ENCODE measurements at regions not wholly inside any gene's neighbourhood (a gene's known extent, or its start where the extent isn't known, plus 50 kb on each side); places are given as distances from the start of the nearest gene placed in this dataset.

GRCh38 chr1:98322966-98323365, 338.6 kb upstream of the SNX7 start:
- TF ChIP-seq SPI1 (IDR thresholded peaks at IDR 0.05; ENCODE audit: borderline replicate concordance, low read depth): no peak
- no peak for TF ChIP-seq CTCF (IDR thresholded peaks at IDR 0.05; ENCODE audit: insufficient read depth, low read length)
- TF ChIP-seq REST (IDR thresholded peaks at IDR 0.05; ENCODE audit: insufficient replicate concordance, low read depth): no peak
- TF ChIP-seq GABPA (IDR thresholded peaks at IDR 0.05; ENCODE audit: low read depth): no peak
- no peak for TF ChIP-seq POLR2AphosphoS5 (IDR thresholded peaks at IDR 0.05; ENCODE audit: low read depth)
- H3K4me3 ChIP-seq (replicated peaks; ENCODE audit: insufficient read depth, low read length): no peak overlapping the region
- no peak for DNase-seq (ENCODE audit: low read depth in 1 of 2, low spot score in 1 of 2)
- H3K27me3 ChIP-seq (ENCODE audit: insufficient read depth, poor library complexity, severe bottlenecking): no peaks in the 10 kb centered on the region
- H3K27ac ChIP-seq (replicated peaks): peak overlapping the region; percentile 43

GRCh38 chr1:98322086-98322485, 339.4 kb upstream of the SNX7 start:
- Histone ChIP-seq H3K27ac (replicated peaks) (no peak overlapping the region), H3K4me3 (replicated peaks; ENCODE audit: insufficient read depth, low read length) (no peak overlapping the region), H3K27me3 (ENCODE audit: insufficient read depth, poor library complexity, severe bottlenecking) (no peaks in the 10 kb centered on the region)
- no peak for DNase-seq (ENCODE audit: low read depth in 1 of 2, low spot score in 1 of 2)
- TF ChIP-seq SPI1 (IDR thresholded peaks at IDR 0.05; ENCODE audit: borderline replicate concordance, low read depth): no peak

- Histone ChIP-seq H3K27me3 (ENCODE audit: insufficient read depth, poor library complexity, severe bottlenecking) (no peaks in the 10 kb centered on the region), H3K27ac (replicated peaks) (no peak overlapping the region), H3K4me3 (replicated peaks; ENCODE audit: insufficient read depth, low read length) (no peak overlapping the region)
- TF ChIP-seq SPI1 (IDR thresholded peaks at IDR 0.05; ENCODE audit: borderline replicate concordance, low read depth) (no peak), REST (IDR thresholded peaks at IDR 0.05; ENCODE audit: insufficient replicate concordance, low read depth) (no peak), GABPA (IDR thresholded peaks at IDR 0.05; ENCODE audit: low read depth) (no peak), POLR2AphosphoS5 (IDR thresholded peaks at IDR 0.05; ENCODE audit: low read depth) (no peak), CTCF (IDR thresholded peaks at IDR 0.05; ENCODE audit: insufficient read depth, low read length) (no peak)
- DNase-seq (ENCODE audit: low read depth in 1 of 2, low spot score in 1 of 2): no peak
Measured at GRCh38 chr1:98321191-98321590, 340.3 kb upstream of the SNX7 start.

- TF ChIP-seq SPI1 (IDR thresholded peaks at IDR 0.05; ENCODE audit: borderline replicate concordance, low read depth) (no peak), CTCF (IDR thresholded peaks at IDR 0.05; ENCODE audit: insufficient read depth, low read length) (no peak), REST (IDR thresholded peaks at IDR 0.05; ENCODE audit: insufficient replicate concordance, low read depth) (no peak), POLR2AphosphoS5 (IDR thresholded peaks at IDR 0.05; ENCODE audit: low read depth) (no peak), GABPA (IDR thresholded peaks at IDR 0.05; ENCODE audit: low read depth) (no peak)
- no peaks in the 10 kb centered on the region for H3K27me3 ChIP-seq (ENCODE audit: insufficient read depth, poor library complexity, severe bottlenecking)
- no peak overlapping the region for H3K4me3 ChIP-seq (replicated peaks; ENCODE audit: insufficient read depth, low read length)
- H3K27ac ChIP-seq (replicated peaks): no peak overlapping the region
- peak in 1 of 2 experiments; percentile 9 for DNase-seq (ENCODE audit: low read depth in 1 of 2, low spot score in 1 of 2)
Measured at GRCh38 chr1:98316286-98316905, 345.1 kb upstream of the SNX7 start.
